HFF-Myc (cell line): ENCODE measurements at regions not wholly inside any gene's neighbourhood (a gene's known extent, or its start where the extent isn't known, plus 50 kb on each side); places are given as distances from the start of the nearest gene placed in this dataset.

Source experiments
- DNase-seq: peaks from one replicate; pipeline ENCODE4 v3.0.0-alpha.2; 2011; ENCODE audit warnings: low read depth; ENCODE audit errors: extremely low read depth
- H3K4me3 ChIP-seq: replicated peaks from 2 replicates; pipeline ENCODE4 v1.5.1; 2011; ENCODE audit warnings: low read depth, mild to moderate bottlenecking, control low read depth, low read length
- TF ChIP-seq, protein P1 (sequence below): IDR thresholded peaks from 2 replicates; pipeline ENCODE4 v1.5.1; 2012; ENCODE audit warnings: mild to moderate bottlenecking, low read depth, low read length, control low read depth; ENCODE audit errors: missing control alignments

DNA sequence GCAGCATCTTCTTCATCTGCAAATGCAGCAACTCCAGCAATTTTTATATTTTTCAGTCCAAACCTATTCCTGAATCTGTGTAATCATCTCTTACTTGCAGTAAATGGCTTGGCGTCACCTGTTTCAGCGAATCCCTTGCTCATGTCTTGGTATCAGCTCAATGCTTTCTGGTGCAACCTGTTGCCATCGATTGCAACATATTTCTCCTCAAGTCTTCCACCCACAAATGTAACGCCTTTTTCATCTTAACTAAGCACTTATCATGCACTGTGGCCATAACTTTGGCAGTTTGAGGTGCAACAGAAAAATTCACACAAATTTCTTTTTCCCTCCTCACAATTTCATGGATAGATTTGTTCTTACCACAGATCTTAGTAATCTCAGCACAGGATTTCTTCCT lies 168.3 kb downstream of the HERPUD2 start:
- DNase-seq = no peak
- no peak overlapping the region for H3K4me3 ChIP-seq
- TF ChIP-seq, protein P1, sequence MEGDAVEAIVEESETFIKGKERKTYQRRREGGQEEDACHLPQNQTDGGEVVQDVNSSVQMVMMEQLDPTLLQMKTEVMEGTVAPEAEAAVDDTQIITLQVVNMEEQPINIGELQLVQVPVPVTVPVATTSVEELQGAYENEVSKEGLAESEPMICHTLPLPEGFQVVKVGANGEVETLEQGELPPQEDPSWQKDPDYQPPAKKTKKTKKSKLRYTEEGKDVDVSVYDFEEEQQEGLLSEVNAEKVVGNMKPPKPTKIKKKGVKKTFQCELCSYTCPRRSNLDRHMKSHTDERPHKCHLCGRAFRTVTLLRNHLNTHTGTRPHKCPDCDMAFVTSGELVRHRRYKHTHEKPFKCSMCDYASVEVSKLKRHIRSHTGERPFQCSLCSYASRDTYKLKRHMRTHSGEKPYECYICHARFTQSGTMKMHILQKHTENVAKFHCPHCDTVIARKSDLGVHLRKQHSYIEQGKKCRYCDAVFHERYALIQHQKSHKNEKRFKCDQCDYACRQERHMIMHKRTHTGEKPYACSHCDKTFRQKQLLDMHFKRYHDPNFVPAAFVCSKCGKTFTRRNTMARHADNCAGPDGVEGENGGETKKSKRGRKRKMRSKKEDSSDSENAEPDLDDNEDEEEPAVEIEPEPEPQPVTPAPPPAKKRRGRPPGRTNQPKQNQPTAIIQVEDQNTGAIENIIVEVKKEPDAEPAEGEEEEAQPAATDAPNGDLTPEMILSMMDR = no peak

DNA sequence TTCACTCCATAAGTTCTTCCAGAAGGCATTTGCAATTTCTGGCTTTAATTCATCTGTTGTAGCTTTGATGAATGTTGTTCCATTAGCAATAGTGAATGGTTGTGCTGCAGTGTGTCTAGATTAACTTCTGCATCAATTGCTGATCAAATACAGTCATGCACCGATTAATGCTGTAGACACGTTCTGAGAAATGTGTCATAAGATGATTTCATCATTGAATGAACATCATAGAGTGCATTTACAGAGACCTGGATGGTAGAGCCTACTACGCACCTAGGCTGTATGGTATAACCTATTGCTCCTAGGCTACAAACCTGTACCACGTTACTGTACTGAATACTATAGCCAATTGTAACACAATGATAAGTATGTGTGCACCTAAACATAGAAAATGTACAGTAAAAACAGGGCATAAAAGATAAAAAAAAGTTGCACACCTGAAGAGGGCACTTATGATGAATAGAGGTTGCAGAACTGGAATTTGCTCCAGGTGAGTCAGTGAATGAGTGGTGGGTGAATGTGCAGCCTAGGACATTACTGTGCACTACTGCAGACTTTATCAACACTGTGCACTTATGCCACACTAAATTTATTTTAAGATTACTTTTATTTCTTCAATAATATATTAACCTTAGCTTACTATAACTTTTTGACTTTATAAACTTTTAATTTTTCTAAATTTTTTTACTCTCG lies 170.7 kb downstream of the HERPUD2 start:
- TF ChIP-seq, protein P1 = no peak
- no peak overlapping the region for H3K4me3 ChIP-seq
- DNase-seq = no peak

DNA sequence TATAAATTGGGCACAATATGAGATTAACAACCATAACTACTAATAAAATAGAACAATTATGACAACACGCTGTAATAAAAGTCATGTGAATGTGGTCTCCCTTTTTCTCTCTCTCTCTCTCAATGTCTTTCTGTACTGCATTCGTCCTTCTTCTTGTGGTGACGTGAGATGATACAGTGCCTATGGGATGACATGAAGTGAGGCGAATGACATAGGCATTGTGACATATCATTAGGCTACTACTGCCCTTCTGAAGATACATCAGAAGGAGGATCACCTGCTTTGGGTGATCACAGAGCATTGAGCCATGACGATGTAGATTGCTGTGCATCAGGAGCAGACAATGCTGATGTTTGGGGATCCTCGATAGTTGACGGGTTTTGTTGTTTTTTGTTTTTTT lies 171.6 kb downstream of the HERPUD2 start:
- TF ChIP-seq, protein P1 = no peak
- H3K4me3 ChIP-seq = no peak overlapping the region
- no peak for DNase-seq

DNA sequence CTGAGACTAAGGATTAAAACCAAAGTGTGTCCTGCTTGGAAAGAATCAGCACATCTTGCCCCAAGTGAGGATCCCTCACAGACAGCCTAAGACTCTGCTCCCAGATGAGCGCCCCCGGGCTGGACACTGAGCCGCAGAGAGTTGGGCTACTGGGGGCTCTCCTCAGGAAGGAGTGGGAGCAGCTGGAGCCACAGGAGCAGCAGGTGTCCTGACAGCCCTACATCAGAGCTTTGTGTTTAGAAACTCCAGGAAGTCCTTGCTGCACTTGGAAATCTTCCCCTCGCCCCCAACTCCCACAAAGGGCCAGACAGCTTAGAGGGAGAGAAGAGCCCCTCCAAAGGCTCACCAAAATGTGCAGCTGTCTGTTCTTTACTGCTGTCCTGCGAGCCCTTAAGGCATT lies 172.2 kb downstream of the HERPUD2 start:
- no peak for DNase-seq
- TF ChIP-seq, protein P1 = no peak
- no peak overlapping the region for H3K4me3 ChIP-seq

DNA sequence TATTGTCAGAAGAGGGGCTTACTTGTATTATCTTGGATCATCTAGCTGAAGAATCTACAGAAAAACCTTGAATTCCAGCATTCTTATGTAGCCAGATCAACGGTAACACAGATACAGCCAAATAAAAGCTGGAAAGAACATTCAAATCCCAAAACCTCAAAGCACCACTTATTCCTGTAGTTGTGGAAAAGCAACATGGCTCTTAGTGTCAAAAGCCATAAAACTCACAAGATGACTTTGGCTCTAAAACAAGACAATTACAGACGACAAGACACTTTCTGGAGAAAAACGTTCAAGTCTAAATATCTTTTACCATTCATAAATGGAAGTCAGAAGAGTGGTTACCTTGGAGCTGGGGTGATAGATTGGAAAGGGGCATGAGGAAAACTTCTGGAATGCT lies 173.0 kb downstream of the HERPUD2 start:
- TF ChIP-seq, protein P1 = no peak
- H3K4me3 ChIP-seq = no peak overlapping the region
- DNase-seq = no peak

DNA sequence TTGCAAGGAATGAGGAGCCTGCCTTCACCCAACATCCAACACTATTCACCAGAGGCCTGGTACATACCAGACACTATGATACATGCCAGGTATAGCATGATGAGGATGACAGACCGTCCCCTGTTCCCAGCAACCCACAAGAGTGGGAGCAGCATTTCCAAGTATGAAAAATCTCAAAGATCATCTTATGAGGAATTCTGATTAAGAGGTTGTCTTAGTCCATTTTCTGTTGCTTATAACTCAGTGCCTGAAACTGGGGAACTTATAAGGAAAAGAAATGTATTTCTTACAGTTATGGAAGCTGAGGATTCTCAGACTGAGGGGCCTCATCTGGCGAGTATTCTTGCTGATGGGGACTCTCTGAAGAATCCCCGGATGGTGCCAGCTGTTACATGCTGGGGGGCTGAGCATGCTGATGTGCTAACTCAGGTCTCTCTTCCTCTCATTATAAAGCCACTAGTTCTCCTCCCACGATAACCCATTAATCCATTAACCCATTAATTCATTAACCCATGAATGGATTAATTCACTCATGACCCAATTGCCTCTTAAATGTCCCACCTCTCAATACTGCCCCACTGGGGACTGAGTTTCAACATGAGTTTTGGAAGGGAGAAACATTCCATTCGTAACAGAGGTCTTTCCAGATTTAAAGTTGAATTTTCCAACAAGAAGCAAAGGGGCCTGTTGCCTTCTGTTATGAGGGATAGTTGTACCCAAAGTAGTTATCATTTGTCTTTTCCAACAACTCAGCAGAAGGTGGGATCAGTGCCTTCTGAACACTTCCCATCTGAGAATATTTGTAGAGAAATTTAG lies 173.9 kb downstream of the HERPUD2 start:
- no peak overlapping the region for H3K4me3 ChIP-seq
- TF ChIP-seq, protein P1 = no peak
- DNase-seq = no peak
